GM04503 (cell line): ENCODE measurements at regions not wholly inside any gene's neighbourhood (a gene's known extent, or its start where the extent isn't known, plus 50 kb on each side); places are given as distances from the start of the nearest gene placed in this dataset.
"Not testable (repeated sequence)": the region's sequence is repeated elsewhere in the genome, so short reads cannot be mapped to it uniquely, and the experiment has no call there.

Source experiments
- DNase-seq: peaks from one replicate; pipeline ENCODE4 v3.0.0-alpha.2; 2012; ENCODE audit warnings: low read depth

GRCh38 chr10:33956322-33956721, 621.9 kb upstream of the NRP1 start:
- DNase-seq: not testable (repeated sequence)

DNA sequence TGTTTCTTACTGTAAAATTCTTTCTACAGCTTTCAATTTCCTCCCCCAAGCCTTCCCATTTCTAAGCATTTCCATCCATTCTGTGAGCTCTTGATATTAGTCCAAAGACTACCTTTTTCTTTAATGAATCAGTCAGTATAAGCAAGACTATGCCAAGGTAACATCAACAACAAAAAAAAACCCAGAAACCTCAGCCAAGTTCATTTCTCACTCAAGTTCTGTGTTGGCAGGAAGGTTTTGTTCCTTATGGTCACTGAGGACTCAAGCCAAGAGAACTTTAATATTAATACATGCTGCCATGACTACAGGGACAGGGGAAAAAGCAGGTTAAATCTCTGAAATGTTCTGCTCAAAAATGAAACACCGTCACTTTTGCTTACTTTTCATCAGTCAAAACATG, 621.2 kb upstream of the NRP1 start:
- DNase-seq: no peak

- no peak for DNase-seq
These were observed 618.4 kb upstream of the NRP1 start for GRCh38 chr10:33952692-33953360.

GRCh38 chr10:33950206-33950605, 615.7 kb upstream of the NRP1 start:
- DNase-seq: no peak

DNA sequence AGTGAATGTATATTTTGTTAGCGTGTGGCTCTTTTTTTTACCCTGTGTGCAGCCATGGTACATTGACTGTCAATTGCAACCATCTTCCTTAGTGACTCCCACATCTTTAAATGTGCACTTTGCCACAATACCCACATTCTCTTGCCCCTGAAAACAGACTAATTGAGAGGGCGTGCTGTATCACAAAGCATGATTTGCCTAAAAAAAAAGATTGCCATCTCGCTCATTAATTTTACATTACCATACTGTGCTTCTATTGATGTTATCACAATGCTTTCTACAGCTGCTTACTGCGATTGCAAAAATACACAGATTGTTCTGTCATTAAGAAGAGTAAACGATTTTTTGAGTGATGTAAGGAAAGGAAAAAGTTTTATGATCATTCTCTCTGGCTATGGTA, 613.1 kb upstream of the NRP1 start:
- no peak for DNase-seq

DNA sequence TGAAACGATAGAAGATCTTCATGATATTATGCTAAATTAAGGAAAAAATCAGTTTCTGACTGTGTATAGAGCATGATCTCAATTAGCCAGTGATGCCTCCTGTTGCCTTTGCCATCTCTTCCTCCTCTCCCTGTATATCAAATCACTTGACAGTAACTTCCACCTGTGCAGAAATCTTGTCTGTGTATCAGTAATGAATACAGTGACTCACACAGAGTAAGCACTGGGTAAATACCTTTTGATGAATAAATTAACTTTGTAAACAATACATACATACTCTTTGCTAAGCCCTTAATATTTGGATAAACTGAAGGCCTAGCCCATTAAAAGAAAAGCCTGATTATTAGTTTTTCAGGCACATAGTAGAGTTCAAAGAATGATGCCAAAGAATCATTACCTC, 610.6 kb upstream of the NRP1 start:
- no peak for DNase-seq

DNA sequence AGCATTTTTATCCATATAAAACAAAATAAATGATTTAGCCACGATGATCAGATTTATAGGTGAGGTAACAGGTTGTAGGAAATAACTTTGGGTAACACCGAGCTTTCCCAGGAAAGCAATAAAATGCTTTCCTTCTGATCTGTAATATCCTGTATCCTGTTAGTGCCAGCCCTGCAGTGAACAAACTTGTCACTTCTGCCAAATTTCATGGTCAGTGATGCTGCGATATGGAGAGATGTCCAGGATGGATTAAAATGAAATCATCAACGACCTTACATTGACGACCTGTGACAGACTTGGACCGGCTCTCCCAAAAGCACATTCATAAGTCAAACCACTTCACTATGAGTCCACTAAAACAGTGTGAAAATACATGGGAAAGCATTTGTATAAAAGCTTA, 608.0 kb upstream of the NRP1 start:
- no peak for DNase-seq

DNA sequence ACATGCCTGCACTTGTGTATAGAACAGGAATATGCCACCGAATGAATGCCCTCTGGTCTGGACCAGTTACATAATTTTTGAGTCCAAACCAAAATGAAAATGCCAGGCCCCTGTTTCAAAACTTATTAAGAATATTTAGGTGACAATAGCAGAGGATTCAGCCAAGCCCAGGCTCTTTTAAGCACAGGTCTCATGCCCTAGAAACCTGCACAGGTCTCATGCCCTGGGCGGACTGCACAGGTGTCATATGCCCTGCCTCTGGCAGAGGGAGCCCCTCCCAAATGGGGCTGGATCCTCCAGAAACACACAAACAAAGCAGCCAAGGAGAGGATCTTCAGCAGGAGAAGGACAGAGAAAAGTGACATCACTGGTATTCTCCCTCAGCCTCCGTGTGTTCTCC, 605.4 kb upstream of the NRP1 start:
- DNase-seq: no peak

DNA sequence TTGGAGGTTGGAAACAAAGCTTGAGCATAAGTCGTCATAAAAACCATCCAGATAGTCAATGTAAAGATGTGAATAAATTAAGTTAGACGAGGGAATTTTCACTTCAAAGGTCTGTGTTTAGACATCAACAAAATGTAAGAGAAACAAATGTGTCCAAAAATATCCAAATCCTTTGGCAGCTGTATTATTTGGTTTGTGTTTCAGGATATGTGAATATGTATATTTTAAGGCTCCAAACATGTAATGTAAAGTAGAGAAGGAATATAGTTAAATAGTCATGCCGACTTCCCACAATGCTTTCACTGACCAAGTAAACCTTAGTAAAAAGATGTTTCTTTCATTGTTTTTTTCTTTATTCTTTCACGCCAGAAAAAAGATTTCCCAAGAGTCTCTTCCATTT, 604.9 kb upstream of the NRP1 start:
- DNase-seq: no peak

GRCh38 chr10:33938001-33938400, 603.5 kb upstream of the NRP1 start:
- DNase-seq: no peak

GRCh38 chr10:33937036-33937730, 602.7 kb upstream of the NRP1 start:
- DNase-seq: no peak

- DNase-seq: no peak
These were observed 600.9 kb upstream of the NRP1 start for GRCh38 chr10:33935350-33935749.

DNA sequence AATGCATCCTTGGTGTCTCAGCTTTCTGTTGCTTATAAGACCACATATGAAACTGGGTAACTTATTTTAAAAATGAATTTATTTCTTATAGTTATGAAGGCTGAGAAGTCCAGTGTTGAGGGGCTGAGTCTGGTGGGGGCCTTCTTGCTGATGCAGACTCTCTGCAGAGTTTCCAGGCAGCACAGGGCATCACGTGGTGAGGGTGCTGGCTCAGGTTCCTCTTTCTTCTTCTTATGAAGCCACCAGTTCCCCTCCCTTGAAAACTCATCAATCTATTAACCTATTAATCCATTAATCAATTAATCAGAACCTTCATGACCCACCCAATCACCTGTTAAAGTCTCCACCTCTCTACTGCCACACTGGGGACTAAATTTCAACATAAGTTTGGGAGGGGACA, 595.6 kb upstream of the NRP1 start:
- no peak for DNase-seq

DNA sequence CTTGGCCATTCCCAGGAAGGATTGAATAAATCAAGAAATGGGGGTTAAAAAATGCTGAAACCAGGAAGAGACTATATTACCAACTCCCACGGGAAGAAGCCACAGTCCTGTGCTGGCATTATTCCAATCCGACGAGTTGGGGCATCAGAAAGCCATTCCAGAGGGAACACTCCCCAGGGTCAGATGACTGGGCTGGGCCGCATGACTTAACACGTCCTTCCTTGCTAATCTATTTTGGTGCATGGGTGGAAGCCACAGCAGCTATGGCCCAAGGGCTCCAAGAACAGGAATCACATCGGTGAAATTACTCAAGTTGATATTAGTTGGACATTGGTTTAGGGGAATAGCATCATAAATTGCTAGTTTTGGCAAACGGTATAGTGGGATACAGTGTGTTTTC, 592.9 kb upstream of the NRP1 start:
- no peak for DNase-seq

DNA sequence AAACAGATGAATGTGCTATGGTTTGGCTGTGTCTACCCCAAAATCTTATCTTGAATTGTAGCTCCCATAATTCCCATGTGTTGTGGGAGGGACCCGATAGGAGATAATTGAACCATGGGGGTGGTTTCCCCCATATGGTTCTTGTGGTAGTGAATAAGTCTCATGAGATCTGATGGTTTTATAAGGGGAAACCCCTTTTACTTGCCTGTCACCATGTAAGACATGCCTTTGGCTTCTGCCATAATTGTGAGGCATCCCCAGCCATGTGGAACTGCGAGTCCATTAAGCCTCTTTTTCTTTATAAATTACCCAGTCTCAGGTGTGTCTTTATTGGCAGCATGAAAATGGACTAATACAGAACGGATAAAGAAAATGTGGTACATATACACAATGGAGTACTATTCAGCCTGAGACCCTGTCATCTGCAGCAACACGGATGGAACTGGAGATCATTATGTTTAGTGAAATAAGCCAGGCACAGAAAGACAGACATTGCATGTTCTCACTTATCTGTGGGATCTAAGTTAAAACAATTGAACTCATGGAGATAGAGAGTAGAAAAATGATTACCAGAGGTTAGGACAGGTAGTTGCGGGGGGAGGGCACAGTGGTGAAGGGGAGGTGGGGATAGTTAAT, 587.6 kb upstream of the NRP1 start:
- no peak for DNase-seq

- no peak for DNase-seq
These were observed 585.9 kb upstream of the NRP1 start for GRCh38 chr10:33920351-33920750.

DNA sequence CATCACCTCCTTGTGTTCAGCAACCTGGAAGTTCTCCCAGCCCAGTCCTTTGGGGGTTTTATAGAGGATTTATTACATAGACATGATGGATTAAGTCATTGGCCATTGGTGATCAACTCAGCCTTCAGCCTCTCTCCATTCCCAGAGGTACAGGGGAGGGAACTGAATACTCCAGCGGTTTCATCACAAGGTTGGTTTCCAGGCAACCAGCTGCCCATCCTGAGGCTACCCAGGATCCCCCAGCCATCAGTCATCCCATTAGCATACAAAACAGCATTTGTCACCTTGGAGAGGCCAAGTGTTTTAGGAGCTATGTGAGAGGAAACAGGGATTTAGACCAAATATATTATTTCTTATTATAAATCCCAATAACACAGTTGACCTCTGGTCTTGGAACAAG, 584.8 kb upstream of the NRP1 start:
- DNase-seq: no peak

GRCh38 chr10:33917069-33917780, 582.8 kb upstream of the NRP1 start:
- no peak for DNase-seq

GRCh38 chr10:33914746-33915145, 580.3 kb upstream of the NRP1 start:
- no peak for DNase-seq

GRCh38 chr10:33913194-33913593, 578.7 kb upstream of the NRP1 start:
- no peak for DNase-seq

- DNase-seq: not testable (repeated sequence)
These were observed 575.0 kb upstream of the NRP1 start for GRCh38 chr10:33909476-33909875.

DNA sequence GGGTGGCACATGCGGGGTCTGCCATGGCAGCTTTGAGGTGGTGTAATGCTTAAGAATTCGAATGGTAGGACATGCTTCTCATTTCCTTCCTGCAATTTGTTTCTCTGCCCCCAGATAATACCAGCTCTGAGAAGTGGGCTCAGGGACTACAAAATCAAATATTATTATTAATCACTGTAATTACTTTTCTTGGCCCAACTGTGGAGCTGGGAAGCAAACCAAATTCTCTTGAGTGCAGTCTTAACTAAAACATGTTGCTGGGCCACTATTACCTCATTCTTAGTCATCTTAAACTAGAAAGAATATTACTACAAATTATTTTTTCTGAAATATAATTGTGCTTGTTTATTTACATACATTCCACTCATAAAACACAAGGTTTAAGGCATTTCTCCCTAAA, 566.7 kb upstream of the NRP1 start:
- DNase-seq: peak; percentile 37

DNA sequence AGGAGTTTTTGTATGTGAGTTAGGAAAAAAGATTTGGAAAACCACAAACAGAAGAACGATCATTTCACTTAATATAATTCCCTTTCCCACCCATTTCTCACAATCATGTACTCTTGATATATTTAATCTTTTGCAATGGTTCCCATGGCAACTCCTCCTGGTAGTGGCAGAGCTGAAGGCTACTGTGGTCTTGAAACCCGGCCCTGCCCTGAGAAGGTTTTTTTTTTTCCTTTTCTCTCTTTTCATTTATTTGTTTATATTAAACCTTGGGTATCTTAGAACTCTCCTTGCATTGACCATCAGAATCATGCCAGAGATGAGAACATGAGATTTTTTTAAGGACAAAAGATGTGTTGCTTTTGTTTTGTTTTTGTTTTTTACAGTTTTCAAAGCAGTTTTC, 566.1 kb upstream of the NRP1 start:
- no peak for DNase-seq
